ENCODE measurements at regions not wholly inside any gene's neighbourhood (a gene's known extent, or its start where the extent isn't known, plus 50 kb on each side); places are given as distances from the start of the nearest gene placed in this dataset.
"Not testable (repeated sequence)": the region's sequence is repeated elsewhere in the genome, so short reads cannot be mapped to it uniquely, and the experiment has no call there.

DNA sequence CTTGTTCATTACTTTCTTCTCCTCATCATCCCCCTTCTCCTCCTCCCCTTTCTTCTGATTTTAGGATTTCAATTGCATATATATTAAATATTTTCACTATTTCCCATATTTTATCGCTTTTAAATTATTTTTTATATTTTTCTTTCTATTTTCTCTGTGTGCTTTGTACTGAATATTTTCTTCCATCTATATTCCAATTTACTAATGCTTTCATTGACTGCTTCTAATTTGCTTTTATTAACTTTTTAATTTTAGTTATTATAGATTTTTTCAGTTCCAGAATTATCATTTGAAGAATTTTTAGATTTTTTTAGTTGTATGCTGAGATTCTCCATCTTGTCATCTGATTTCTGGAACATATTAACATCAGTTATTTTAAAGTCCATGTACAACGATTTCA is 83.2 kb upstream of the ST3GAL6 start:
- Histone ChIP-seq H3K27ac (no peak overlapping the region), H3K27me3 (replicated peaks; ENCODE audit: insufficient read depth) (no peaks in the 10 kb centered on the region), H3K4me1 (replicated peaks) (no peaks in the 10 kb centered on the region), H3K9me3 (no peaks in the 10 kb centered on the region), H3K36me3 (no peaks in the 10 kb centered on the region), H3K4me3 (no peak overlapping the region)
- WGBS = 97% methylated on average over 2 of the region's 2 CpGs
- DNase-seq (ENCODE audit: low spot score) = no peak
- TF ChIP-seq POLR2AphosphoS5 (IDR thresholded peaks at IDR 0.05) (no peak), POLR2A (IDR thresholded peaks at IDR 0.05) (no peak)
- TF ChIP-seq, protein P1, sequence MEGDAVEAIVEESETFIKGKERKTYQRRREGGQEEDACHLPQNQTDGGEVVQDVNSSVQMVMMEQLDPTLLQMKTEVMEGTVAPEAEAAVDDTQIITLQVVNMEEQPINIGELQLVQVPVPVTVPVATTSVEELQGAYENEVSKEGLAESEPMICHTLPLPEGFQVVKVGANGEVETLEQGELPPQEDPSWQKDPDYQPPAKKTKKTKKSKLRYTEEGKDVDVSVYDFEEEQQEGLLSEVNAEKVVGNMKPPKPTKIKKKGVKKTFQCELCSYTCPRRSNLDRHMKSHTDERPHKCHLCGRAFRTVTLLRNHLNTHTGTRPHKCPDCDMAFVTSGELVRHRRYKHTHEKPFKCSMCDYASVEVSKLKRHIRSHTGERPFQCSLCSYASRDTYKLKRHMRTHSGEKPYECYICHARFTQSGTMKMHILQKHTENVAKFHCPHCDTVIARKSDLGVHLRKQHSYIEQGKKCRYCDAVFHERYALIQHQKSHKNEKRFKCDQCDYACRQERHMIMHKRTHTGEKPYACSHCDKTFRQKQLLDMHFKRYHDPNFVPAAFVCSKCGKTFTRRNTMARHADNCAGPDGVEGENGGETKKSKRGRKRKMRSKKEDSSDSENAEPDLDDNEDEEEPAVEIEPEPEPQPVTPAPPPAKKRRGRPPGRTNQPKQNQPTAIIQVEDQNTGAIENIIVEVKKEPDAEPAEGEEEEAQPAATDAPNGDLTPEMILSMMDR (IDR thresholded peaks at IDR 0.05) = no peak
- intact Hi-C loops (cut with DNase I) = no loop called here

DNA sequence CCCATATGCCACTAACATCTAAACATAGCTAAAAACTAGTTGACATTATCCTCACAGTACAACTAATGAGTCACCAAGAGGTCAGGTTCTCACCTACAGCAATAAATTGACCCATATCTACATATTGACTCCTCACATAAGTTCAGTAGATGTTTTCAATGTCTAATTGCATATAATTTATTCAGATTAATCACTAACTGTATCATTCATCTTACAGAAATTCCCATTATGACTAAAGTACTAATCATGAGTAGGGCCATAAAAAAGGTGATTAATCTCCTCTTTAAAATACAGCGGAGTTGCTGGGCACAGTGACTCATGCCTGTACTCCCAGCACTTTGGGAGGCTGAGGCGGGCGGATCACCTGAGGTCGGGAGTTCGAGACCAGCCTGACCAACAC is 82.4 kb upstream of the ST3GAL6 start:
- Histone ChIP-seq H3K4me3 (no peak overlapping the region), H3K27ac (no peak overlapping the region), H3K4me1 (replicated peaks) (no peaks in the 10 kb centered on the region), H3K9me3 (no peaks in the 10 kb centered on the region), H3K36me3 (no peaks in the 10 kb centered on the region), H3K27me3 (replicated peaks; ENCODE audit: insufficient read depth) (no peaks in the 10 kb centered on the region)
- no peak for DNase-seq (ENCODE audit: low spot score)
- 97% methylated on average over 5 of the region's 5 CpGs for WGBS
- intact Hi-C loops (cut with DNase I) = no loop called here
- TF ChIP-seq POLR2A (IDR thresholded peaks at IDR 0.05) (no peak), POLR2AphosphoS5 (IDR thresholded peaks at IDR 0.05) (no peak)
- TF ChIP-seq, protein P1 (IDR thresholded peaks at IDR 0.05) = no peak

DNA sequence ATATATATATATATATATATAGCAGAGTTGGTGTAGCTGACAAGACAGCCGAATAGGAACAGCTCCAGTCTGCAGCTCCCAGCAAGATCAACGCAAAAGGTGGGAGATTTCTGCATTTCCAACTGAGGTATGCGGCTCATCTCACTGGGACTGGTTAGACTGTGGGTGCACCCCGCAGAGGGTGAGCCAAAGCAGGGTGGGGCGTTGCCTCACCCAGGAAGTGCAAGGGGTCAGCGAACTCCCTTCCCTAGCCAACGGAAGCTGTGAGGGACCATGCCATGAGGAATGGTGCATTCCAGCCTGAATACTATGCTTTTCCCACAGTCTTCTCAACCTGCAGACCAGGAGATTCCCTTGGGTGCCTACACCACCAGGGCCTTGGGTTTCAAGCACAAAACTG is 81.7 kb upstream of the ST3GAL6 start:
- 96% methylated on average over 7 of the region's 7 CpGs for WGBS
- no peak overlapping the region for H3K27ac ChIP-seq

GRCh38 chr3:98682391-98682790 is 80.7 kb upstream of the ST3GAL6 start:
- H3K27me3 ChIP-seq (replicated peaks; ENCODE audit: insufficient read depth); H3K9me3 ChIP-seq; H3K27ac ChIP-seq; DNase-seq (ENCODE audit: low spot score); H3K36me3 ChIP-seq; H3K4me1 ChIP-seq (replicated peaks); intact Hi-C loops (cut with DNase I); H3K4me3 ChIP-seq: not testable (repeated sequence)
- 89% methylated on average over 6 of the region's 6 CpGs for WGBS

More for the DNA sequence above, 81.7 kb upstream of the ST3GAL6 start:
- no peak for TF ChIP-seq POLR2AphosphoS5 (IDR thresholded peaks at IDR 0.05)
- intact Hi-C loops (cut with DNase I) = no loop called here
- no peaks in the 10 kb centered on the region for H3K27me3 ChIP-seq (replicated peaks; ENCODE audit: insufficient read depth)
- H3K4me3 ChIP-seq = no peak overlapping the region
- no peak for DNase-seq (ENCODE audit: low spot score)
- H3K4me1 ChIP-seq (replicated peaks) = no peaks in the 10 kb centered on the region
- H3K36me3 ChIP-seq = no peaks in the 10 kb centered on the region
- H3K9me3 ChIP-seq = no peaks in the 10 kb centered on the region

- DNase-seq (ENCODE audit: low spot score) = no peak
- intact Hi-C loops (cut with DNase I) = no loop called here
- no peaks in the 10 kb centered on the region for H3K27me3 ChIP-seq (replicated peaks; ENCODE audit: insufficient read depth)
Measured at GRCh38 chr3:98688363-98688762, 74.8 kb upstream of the ST3GAL6 start.

DNA sequence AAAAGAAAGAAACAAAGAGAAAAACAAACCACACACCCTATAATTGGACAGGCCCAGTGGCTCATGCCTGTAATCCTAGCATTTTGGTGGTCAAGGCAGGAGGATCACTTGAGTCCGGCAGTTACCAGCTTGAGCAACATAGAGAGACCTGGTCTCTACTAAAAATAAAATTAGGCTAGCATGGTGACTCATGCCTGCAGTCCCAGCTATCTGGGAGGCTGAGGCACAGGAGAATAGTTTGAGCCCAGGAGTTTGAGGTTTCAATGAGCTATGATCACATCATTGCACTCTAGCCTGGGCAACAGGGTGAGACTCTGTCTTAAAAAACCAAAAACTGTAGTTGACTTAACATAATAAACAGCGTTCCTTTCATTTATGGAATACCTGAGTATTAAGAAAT is 72.3 kb upstream of the ST3GAL6 start:
- DNase-seq (ENCODE audit: low spot score) = no peak
- Histone ChIP-seq H3K9me3 (no peaks in the 10 kb centered on the region), H3K27me3 (replicated peaks; ENCODE audit: insufficient read depth) (no peaks in the 10 kb centered on the region), H3K27ac (no peak overlapping the region), H3K4me3 (no peak overlapping the region), H3K4me1 (replicated peaks) (no peaks in the 10 kb centered on the region), H3K36me3 (no peaks in the 10 kb centered on the region)
- intact Hi-C loops (cut with DNase I) = no loop called here
- TF ChIP-seq POLR2A (IDR thresholded peaks at IDR 0.05) (no peak), POLR2AphosphoS5 (IDR thresholded peaks at IDR 0.05) (no peak)
- TF ChIP-seq, protein P1 (IDR thresholded peaks at IDR 0.05) = no peak
- 88% methylated on average over 2 of the region's 2 CpGs for WGBS

More at GRCh38 chr3:98688363-98688762, 74.8 kb upstream of the ST3GAL6 start:
- no peak overlapping the region for H3K27ac ChIP-seq
- no peaks in the 10 kb centered on the region for H3K36me3 ChIP-seq
- TF ChIP-seq POLR2A (IDR thresholded peaks at IDR 0.05) (no peak), POLR2AphosphoS5 (IDR thresholded peaks at IDR 0.05) (no peak)
- TF ChIP-seq, protein P1 (IDR thresholded peaks at IDR 0.05) = no peak
- no peaks in the 10 kb centered on the region for H3K4me1 ChIP-seq (replicated peaks)
- WGBS = 93% methylated on average over 5 of the region's 5 CpGs
- no peaks in the 10 kb centered on the region for H3K9me3 ChIP-seq
- no peak overlapping the region for H3K4me3 ChIP-seq
